T-helper 1 cell treated with Interleukin-12 subunit alpha and Interleukin-12 subunit beta and Interleukin-4 antibody, amounts not matched to agents 30 ng/mL and 1 ng/mL, for 36 hours (primary cell): ENCODE measurements at regions not wholly inside any gene's neighbourhood (a gene's known extent, or its start where the extent isn't known, plus 50 kb on each side); places are given as distances from the start of the nearest gene placed in this dataset.

Experiments
- intact Hi-C: fragments of 100-400 bp; cut with micrococcal nuclease; formaldehyde crosslinking; loops from one replicate; pipeline ENCODE4 v1.15.1; 2024

DNA sequence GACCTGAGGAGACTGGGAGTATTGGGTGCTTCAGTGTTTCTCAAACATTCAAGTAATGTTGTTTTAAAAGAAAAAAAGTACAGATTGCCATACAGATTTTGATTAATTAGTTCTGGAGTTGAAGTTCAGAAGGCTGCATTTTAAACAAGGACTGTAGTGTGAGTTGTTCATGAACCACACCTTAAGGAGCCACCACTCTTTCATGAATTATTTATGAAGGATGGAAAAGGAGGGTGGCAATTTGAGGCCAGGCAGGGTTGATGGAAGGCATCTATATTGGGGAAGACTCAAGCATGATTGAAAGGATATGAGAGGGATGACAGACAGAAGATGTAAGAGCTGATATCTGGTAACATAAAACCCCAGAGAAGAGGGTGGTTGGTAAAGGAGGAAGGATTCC lies 146.6 kb upstream of the CAND1 start:
- intact Hi-C loops, result no loop called here

DNA sequence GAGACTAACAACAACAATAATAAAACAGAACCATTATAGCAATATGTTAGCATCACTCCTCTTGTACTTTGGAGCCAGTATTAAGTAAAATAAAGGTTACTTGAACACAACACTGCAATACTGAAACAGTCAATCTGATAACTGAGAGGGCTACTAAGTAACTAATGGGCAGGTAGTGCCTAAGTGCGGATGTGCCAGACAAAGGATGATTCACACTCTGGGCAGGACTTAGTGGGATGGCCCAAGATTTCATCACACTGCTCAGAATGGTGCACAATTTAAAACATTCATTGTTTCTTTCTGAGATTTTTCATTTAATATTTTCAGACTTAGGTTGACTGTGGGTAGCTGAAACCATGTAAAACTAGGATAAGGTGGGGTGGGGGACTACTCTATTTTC lies 131.9 kb upstream of the CAND1 start:
- intact Hi-C loops, result no loop called here

DNA sequence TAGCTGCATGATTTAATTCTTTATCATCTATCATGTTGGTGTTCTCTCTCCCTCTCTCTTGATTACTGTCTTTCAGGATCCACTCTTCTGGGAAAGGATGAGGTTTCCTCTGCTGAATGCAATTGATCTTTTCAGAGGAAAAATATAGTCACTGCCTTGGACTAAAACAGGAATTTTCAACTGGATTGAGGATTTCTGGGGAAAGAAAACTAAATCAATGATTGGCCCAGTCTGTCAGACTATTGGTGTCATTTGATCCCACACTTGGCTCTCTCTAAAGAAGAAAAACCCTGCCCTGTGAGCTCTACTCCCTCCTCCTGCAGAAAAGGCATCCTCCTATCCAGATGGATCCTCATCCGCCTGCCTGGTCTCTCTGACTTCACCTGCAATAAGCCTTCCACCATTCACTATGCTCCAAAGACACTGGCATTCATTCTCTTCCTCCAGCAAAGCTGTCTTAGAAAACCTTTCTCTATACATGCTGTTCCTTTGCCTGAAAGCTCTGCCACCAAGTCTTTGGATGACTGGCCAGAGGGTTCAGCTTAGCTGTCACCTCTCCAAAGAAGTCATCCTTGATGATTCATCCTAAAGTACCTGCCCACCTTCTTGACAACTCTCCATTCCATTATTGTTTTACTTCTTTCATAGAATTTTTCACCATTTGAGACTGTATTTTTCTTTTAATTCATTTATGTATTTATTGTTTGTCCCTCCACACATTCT lies 127.7 kb upstream of the CAND1 start:
- intact Hi-C loops, result no loop called here

DNA sequence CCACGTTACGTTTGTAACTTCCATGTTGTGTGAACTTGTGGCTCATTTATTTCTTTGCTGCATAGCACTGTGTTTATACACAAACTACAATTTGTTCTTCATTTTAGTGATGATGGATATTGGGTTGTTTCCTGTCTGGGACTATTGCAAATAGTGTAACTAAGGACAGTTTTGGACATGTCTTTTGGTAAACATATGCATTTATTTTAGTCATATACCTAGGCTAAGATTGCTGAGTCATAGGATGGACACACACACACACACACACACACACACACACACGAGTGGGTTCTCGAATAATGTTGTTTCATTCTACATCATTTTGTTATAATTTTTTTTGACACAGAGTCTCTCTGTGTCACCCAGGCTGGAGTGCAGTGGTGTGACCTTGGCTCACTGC lies 123.5 kb upstream of the CAND1 start:
- intact Hi-C loops, result no loop called here

DNA sequence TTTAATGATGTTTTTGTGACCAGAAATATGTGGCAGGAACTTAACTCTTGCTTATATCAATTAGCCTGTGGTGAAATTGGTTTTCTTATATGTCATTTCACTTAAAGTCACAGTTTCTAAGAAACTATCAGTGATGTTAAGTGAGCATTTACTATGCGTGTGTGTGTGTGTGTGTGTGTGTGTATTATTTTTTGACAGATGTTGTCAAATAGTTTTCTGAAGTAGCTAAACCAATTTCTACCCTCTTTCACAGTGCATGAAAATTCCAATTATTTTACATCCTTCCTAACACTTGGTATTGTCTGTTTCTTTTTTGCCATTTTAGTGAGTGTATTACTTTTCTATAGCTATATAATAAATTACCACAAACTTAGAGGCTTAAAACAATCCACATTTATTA lies 122.1 kb upstream of the CAND1 start:
- intact Hi-C loops, result no loop called here

DNA sequence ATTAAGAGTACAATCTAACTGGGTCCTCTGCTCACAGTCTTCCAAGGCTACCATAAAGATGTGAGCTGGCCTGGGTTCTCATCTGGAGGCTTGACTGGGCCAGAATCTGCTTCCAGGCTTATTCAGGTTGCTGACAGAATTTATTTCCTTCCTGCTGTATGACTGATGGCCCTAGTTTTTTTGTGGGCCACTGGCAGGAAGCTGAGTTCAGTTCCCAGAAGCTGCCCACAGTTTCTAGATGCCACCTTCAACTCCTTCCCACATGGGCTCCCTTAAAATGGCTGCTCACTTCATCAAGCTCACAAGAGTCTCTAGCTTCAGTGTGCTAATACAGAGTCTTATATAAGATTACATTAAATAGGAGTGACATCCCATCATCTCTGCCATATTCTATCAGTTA lies 121.7 kb upstream of the CAND1 start:
- intact Hi-C loops, result no loop called here

DNA sequence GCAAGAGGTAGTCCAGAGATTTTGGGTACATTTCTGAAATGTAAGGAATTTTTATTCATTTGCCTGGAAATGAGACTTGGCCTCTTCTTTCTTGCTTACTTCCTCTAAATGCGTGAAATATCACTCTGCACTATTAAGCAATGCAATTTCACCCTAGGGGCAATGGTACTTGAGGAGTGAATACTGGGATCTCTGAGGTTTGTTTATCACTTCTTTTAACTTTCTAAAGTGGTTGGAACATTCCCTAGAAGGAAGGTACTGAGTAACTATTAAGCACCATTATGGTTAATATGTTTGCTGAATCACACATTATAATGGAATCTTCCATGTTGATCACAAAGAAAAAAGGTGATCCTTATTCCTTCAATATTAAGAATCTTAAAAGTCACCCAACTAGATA lies 120.9 kb upstream of the CAND1 start:
- intact Hi-C loops, result no loop called here

DNA sequence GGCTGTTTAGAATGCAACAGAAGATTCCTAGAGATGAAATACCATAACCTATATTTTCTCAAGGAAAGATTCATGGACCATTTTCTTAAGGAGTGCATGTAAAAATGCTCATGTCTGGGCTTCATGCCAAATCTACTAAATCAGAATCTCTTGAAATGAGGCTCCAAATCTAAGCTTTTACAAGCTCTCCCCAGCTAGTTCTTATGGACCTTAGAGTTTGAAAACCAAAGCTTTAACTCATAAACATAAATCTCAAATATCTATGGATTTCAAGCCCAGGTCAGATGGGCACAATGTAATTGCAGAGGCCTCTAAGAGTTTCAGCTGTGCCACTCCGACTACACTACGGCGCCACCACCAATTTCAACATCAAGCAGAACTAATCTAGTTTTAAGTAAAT lies 117.3 kb upstream of the CAND1 start:
- intact Hi-C loops, result no loop called here

DNA sequence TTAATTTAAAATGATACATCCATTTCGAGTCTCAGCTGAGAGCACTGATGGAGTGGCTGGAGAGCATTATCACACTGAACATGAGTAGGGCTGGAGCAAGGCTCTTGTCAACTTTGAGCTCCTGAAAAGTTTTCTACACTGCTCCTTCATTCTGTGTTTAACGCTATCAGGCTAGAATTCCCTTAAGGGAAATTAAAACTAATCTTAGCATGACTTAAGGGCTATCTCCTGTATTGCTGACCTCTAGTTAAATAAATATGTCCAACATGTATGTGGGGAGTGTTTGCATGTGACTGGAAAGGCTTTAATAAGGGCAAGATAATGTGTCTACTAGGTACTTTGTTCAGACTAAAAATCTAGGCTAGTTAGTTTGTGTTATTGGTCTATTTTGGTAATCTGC lies 116.7 kb upstream of the CAND1 start:
- intact Hi-C loops, result no loop called here

DNA sequence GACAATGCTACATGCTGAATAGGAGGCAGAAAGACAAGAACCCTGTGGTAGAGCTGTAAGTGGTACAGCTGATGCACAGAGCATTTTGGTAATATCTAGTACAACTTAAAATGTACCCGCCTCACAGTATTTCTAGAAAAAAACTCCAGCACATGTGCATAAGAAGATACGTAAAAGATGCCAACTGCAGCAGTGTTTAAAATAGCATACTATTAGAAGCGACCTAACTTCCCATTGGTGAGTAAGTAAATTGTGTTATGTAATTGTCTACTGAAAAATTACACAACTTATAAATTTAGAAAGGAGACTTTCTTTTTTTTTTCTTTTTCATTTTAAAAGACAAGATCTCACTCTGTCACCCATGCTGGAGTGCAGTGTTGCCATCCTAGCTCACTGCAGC lies 114.3 kb upstream of the CAND1 start:
- intact Hi-C loops, result no loop called here

DNA sequence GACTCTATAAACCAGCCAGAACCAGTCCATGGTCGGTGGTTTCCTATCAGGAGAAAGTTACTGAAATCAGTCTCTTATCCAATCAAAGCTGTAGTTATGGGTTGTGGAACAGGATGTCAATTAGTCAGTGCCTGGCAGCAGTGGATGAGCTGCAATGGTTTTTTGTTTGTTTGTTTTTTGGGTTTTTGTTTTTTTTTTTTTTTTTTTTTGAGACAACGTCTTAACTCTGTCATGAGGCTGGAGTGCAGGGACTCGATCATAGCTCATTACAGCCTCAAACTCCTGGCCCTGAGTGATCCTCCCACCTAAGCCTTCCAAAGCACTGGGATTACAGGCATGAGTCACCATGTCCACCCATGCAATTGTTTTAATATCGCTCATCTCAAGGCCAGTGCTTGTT lies 113.3 kb upstream of the CAND1 start:
- intact Hi-C loops, result no loop called here

DNA sequence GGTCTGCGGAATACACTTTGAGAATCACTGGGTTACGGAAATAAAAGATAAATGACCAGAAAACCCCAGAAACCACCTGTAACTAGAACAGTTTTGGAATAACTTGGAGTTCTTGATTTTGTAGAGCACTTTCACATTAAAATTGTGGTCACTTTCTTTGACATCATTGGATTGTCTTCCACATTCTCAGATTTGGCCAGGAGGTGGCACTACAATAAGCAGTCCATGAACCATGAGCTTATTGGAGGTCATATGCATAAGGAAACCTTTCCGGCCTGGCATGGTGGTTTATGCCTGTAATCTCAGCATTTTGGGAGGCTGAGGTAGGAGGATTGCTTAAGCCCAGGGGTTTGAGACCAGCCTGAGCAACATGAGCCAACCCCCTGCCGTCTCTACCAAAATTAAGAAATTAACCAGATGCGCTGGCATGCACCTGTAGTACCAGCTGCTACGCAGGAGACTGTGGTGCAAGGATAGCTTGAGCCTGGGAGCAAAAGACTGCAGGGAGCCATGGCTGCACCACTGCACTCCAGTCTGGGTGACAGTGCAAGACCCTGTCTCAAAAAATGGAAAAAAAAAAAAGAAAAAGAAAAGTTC lies 107.7 kb upstream of the CAND1 start:
- intact Hi-C loops, result loop anchor here (1.0 to 2.0 kb wide), 2 partner anchors 281 to 782 kb away; no protein-coding TSS in a partner anchor

DNA sequence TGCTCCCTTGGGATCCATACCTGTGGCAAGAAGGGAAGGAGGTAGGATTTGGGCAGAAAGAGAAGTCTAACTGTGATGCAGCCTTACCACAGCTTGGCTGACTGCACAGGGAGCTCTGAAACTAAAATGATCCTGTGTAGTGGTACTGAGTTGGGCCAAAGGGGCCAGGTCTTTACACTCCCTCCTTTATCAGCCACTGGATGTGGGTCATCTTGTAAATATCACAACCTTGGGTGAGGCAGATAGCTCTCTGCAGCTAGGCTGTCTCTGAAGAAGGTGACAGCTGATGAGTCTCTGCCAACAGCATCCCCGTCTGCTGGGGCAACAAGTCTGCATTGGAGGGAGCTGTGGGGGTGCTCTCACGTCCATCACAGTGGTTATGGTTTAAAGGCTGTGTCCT lies 95.9 kb upstream of the CAND1 start:
- intact Hi-C loops, result no loop called here

DNA sequence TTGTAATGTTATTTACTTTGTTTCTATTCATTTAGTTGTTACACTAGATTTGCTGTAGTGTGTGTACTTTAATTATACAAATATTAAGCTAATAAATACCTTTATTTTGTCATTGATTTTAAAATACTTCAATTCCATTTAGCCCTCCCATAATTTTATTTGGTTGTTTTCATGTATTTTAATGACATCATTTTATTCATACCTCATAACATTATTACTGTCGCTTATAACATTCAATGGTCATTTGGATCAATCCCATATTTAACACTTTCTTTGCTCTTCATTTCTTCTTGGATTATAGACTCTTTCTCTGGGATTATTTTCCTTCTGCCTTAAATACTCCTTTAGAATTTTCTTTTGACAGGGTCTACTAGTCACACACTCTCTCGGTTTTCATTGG lies 86.6 kb upstream of the CAND1 start:
- intact Hi-C loops, result no loop called here

DNA sequence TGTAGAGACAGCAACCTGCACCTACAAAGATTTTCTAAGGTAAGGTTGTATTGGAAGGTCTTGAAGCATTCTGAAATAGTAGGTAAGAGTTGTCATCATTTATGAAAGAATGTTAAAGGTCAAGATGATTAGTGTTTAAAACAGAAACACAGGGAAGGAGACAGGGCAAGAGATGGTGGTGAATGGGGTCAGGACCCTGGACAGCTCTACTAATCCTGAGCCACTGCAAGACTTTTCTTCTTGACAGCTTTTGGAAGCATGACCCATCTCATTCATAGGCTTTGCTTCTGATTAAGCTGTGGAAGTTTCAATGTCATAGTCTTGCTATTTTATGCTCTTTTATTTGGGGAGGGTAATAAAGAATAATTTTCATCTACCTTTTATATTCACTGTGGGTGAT lies 75.5 kb upstream of the CAND1 start:
- intact Hi-C loops, result no loop called here

DNA sequence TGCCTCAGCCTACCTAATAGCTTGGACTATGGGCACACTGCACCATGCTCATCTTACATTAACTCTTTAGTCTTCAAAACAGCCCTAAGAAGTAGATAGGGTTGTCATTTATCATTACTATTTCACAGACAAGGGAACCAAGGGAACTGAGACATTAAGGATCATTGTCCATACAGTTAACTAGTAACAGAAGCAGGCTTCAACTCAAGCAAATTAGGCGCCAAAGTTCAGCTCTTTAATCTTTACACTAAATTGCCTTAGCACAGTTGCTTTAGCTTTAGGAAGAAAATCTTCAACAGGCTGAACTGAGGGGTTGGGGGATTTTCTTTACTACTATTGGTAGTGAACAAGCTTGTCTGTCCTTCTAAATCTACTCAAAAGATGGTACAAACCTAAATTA lies 68.8 kb upstream of the CAND1 start:
- intact Hi-C loops, result no loop called here

DNA sequence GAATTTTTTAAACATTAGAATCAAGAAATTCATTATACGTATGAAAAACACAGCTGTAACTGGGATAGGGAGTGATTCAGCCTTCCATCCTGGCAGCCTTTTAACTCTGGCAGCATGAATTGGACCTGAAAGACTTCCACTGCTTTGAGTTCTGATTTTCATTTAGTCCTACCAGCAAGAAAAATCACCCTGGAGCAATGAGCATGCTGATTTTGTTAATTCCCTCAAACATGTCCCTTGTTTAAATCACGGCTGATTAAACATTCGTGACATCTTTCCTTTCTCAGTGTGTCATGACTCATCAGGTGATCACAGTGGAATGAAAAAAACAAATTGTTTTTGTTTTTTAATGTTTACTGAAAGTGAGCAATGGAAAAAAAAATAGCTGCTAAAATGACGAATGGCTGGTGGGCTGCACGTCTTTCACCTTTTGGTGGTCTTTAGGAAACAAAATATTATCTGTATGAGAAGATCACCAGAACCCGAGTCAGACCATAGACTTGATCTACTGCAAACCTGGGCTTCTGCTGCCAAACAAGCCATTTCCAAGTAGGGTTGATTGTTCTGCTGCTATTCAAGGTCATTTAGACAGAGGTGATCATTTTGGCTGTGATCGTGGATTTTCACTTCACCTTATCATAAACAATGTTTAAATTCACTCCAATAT lies 67.0 kb upstream of the CAND1 start:
- intact Hi-C loops, result no loop called here

DNA sequence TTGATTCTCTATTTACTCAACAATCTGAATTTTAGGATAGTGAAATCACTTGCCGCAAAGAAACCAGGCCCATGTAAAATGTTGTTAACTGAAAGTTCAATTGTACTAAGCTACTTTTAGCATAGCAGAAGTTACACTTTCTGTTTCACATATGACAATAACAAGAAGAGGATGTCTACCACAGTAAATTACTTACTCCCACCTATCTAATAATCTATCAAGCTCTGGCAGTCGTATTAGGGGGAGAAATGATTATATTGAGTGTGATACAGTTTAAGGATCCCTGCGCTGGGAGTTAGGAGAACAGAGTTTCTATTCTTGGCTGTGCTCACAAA lies 66.5 kb upstream of the CAND1 start:
- intact Hi-C loops, result no loop called here

DNA sequence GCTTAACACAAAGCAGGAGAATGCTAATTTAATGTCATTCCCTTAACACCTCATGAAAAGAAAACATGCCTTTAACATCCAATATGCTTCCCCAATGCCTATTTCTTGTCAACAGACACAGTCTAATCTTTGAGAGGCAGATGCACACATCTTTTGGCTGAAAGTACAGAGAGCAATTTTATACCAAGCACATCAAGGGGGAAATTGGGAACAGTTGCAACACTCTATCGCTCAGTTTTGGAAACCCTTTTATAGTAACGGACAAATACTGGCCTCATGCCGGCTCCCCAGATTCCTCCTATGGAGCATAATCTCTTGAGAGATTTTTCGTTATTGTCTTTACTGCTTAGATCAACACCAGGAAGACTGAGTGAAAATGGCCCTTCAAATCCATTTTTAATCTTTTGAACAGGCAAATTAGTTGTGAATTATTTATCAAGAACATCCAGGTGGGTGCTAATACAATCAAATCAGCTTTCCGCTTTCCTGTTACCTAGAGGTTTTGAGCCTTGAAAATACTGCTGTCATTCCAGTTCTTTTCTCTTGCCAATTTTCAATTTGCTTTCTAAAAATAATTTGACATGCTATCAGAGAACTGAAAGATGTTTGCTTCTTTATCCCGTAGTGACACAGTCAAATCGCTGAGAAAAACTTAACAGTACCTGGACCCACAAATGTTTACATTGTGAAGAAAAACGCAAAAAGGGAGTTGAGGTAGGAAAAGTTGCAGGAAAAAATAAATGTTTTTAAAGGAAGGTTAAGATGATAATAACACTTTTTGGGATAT lies 60.7 kb upstream of the CAND1 start:
- intact Hi-C loops, result no loop called here

DNA sequence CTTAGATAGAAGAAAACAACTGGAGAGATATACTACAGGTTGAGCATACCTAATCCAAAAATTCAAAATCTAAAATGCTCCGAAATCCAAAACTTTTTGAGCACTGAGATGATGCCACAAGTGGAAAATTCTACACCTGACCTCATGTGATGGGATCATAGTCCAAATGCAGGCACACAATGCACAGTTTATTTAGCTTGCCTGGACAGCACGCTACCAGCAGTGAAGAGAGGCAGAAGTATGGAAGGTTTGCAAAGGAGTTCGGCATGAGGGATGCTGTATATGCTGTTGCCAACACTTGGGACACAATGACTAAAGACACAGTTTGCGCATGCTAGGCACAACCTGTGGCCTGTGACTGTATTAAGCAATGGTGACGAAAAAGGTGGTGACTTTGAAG lies 58.1 kb upstream of the CAND1 start:
- intact Hi-C loops, result no loop called here

DNA sequence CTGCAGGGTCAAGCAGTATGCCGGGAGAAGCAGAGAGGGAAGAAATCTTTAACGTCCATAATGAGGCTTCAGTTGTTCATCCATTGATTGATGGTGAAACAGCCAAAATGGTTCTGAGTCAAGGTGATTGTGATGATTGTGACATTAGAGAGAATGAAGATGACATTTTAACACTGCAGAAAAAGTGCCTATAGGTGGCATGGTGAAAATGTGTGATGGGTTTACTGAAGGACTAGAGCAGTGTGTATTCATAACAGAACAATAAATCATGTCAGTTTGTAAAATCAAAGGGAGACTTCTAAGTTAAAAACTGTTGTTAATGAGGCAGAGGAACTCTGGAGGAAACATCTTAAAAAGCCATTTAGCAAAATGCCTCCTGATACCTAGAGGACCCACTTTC lies 57.7 kb upstream of the CAND1 start:
- intact Hi-C loops, result no loop called here

DNA sequence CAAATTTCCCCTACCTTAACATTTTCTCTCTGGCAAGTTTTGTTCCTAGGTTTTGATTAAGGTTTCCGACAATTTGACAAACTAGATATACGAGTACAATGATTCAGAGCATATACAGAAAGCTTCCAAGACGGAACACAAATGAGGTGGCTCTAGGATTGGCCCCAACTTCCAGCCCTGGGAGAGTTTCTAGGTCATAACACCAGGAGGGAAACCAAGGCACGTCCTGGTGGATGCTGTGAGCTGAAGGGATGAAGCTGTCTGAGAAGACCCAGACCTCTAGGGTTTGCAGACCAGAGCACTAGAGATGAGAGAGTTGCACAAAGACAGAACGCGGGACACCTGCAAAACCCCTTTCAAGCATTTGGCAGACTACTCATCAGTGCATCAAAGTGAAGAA lies 51.5 kb upstream of the CAND1 start:
- intact Hi-C loops, result no loop called here
